ENCODE measurements at regions not wholly inside any gene's neighbourhood (a gene's known extent, or its start where the extent isn't known, plus 50 kb on each side); places are given as distances from the start of the nearest gene placed in this dataset.

DNA sequence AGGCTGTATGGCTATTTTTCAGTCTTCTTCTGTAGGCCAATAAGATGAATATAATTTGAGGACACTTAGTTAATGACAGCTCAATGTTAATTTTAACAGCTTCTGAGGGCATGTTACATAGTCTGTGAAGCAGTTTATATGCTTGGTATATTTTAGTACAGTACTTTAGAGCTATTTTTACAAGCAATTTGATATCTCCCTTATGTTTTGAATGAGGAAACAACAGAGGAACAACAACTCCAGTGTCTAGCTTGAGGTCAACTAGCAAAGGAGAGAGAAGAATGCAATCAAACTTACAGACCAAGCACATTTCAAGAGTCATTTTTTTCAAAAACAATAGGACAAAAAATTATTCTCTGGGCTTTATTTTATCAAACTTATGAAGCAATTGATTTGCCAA is 469.1 kb upstream of the DCN start:
- TF ChIP-seq POLR2AphosphoS5 (IDR thresholded peaks at IDR 0.05), result no peak
- TF ChIP-seq, protein P1, sequence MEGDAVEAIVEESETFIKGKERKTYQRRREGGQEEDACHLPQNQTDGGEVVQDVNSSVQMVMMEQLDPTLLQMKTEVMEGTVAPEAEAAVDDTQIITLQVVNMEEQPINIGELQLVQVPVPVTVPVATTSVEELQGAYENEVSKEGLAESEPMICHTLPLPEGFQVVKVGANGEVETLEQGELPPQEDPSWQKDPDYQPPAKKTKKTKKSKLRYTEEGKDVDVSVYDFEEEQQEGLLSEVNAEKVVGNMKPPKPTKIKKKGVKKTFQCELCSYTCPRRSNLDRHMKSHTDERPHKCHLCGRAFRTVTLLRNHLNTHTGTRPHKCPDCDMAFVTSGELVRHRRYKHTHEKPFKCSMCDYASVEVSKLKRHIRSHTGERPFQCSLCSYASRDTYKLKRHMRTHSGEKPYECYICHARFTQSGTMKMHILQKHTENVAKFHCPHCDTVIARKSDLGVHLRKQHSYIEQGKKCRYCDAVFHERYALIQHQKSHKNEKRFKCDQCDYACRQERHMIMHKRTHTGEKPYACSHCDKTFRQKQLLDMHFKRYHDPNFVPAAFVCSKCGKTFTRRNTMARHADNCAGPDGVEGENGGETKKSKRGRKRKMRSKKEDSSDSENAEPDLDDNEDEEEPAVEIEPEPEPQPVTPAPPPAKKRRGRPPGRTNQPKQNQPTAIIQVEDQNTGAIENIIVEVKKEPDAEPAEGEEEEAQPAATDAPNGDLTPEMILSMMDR (IDR thresholded peaks at IDR 0.05 in 8 of 11, conservative IDR thresholded peaks at IDR 0.05 in 3 of 11), result no peak
